Psoas muscle (tissue), 7 donors: ENCODE measurements at regions not wholly inside any gene's neighbourhood (a gene's known extent, or its start where the extent isn't known, plus 50 kb on each side); places are given as distances from the start of the nearest gene placed in this dataset.

Source experiments
- ATAC-seq, 4 donors: fragments of 200-7000 bp; cut with Tn5 transposase; one replicate each; pipeline ENCODE4 v1.9.1; 2020; ENCODE audit warnings: moderate library complexity in 3 of 4, mild to moderate bottlenecking in 2 of 4
- DNase-seq, 2 donors: peaks; one replicate each; pipeline ENCODE4 v3.0.0-alpha.2; 2020
- H3K27ac ChIP-seq: fragments of 200-600 bp; one replicate; pipeline ENCODE4 v1.8.0; 2022
- H3K27me3 ChIP-seq, 3 donors: fragments of 200-600 bp in 1 of 3; one replicate each; pipeline versions ENCODE4 v1.6.1 to v1.8.0; 2013 to 2022; ENCODE audit warnings: low read length in 2 of 3, mild to moderate bottlenecking in 2 of 3, moderate library complexity in 1 of 3; ENCODE audit not compliant: insufficient read depth in 3 of 3
- H3K36me3 ChIP-seq, 2 donors: fragments of 200-600 bp in 1 of 2; one replicate each; pipeline versions ENCODE4 v1.6.1 to v1.8.0; 2013 to 2022; ENCODE audit warnings: low read depth in 1 of 2, mild to moderate bottlenecking in 1 of 2, moderate library complexity in 1 of 2; ENCODE audit not compliant: insufficient read depth in 1 of 2
- H3K4me1 ChIP-seq: fragments of 200-600 bp; one replicate; pipeline ENCODE4 v1.8.0; 2022
- H3K4me3 ChIP-seq: fragments of 200-600 bp; one replicate; pipeline ENCODE4 v1.8.0; 2022; ENCODE audit warnings: mild to moderate bottlenecking
- H3K9me3 ChIP-seq: fragments of 200-600 bp; one replicate; pipeline ENCODE4 v1.8.0; 2022
- CTCF ChIP-seq: fragments of 200-600 bp; IDR thresholded peaks from one replicate; pipeline ENCODE4 v1.8.0; 2022; ENCODE audit warnings: antibody characterized with exemption
- WGBS, 3 donors: extraction: QIAGEN DNeasy Blood & Tissue Kit; methylation state at CpG; one replicate each; pipeline versions ENCODE4 v1.1.6 to v1.1.7; 2013; 5-methylcytosine and 5-hydroxymethylcytosine counted together
- intact Hi-C, 2 donors: fragments of 100-400 bp; cut with DNase I; formaldehyde crosslinking; loops; one replicate each; pipeline versions ENCODE4 v1.11.0 to v1.14.2; 2022
- donor health status: healthy with polysubstance abuse.
- donor health status: DM: no; HTN: no; CAD: no; lungs with moderate emphysema.
- donor health status: Bipolar disorder and iron deficiency.
- donor health status: healthy.
- donor health status: DM: yes; HTN: yes; CAD: no.
- donor health status: DM: no; HTN: no; CAD: no.
- donor health status: DM: yes; HTN: yes; CAD: no.

GRCh38 chr2:39517102-39517436 is 80.0 kb upstream of the MAP4K3 start:
- peak in 1 of 4 donors; percentile 25 for ATAC-seq
- intact Hi-C loops: loop anchor here (10.0 kb wide), 2 partner anchors 142 to 208 kb away; no protein-coding TSS in a partner anchor
- Histone ChIP-seq H3K4me3 (no peak overlapping the region), H3K4me1 (peaks cover 52% of the 10 kb centered on the region), H3K27me3 (no peaks in the 10 kb centered on the region), H3K27ac (peak overlapping the region; percentile 47), H3K36me3 (no peaks in the 10 kb centered on the region), H3K9me3 (no peaks in the 10 kb centered on the region)
- WGBS, 3 donors: 53 to 79% (median 56%) methylated on average over 2 of the region's 2 CpGs
- TF ChIP-seq CTCF: no peak
- no peak for DNase-seq

GRCh38 chr2:39517622-39518021 is 80.5 kb upstream of the MAP4K3 start:
- intact Hi-C loops: loop anchor here (10.0 kb wide), 2 partner anchors 143 to 207 kb away; no protein-coding TSS in a partner anchor
- Histone ChIP-seq H3K36me3 (no peaks in the 10 kb centered on the region), H3K27ac (peak overlapping the region; percentile 47), H3K9me3 (no peaks in the 10 kb centered on the region), H3K4me3 (no peak overlapping the region), H3K4me1 (peaks cover 52% of the 10 kb centered on the region), H3K27me3 (no peaks in the 10 kb centered on the region)
- ATAC-seq (no peak), DNase-seq (no peak)
- no peak for TF ChIP-seq CTCF
- 75 to 94% (median 92%) methylated on average over 2 of the region's 2 CpGs for WGBS, 3 donors

GRCh38 chr2:39519886-39520285 is 82.8 kb upstream of the MAP4K3 start:
- ATAC-seq (no peak), DNase-seq (no peak)
- H3K4me3 ChIP-seq: no peak overlapping the region
- H3K36me3 ChIP-seq: no peaks in the 10 kb centered on the region
- WGBS, 3 donors: 85 to 95% (median 90%) methylated on average over 1 of the region's 1 CpG
- no peak overlapping the region for H3K27ac ChIP-seq
- no peaks in the 10 kb centered on the region for H3K27me3 ChIP-seq
- no peak for TF ChIP-seq CTCF
- peaks cover 53% of the 10 kb centered on the region for H3K4me1 ChIP-seq
- no peaks in the 10 kb centered on the region for H3K9me3 ChIP-seq
- intact Hi-C loops: loop anchor here (10.0 kb wide), 2 partner anchors 145 to 205 kb away; no protein-coding TSS in a partner anchor

- Histone ChIP-seq H3K36me3 (no peaks in the 10 kb centered on the region), H3K4me3 (no peak overlapping the region), H3K27ac (no peak overlapping the region), H3K4me1 (peaks cover 62% of the 10 kb centered on the region), H3K27me3 (no peaks in the 10 kb centered on the region), H3K9me3 (no peaks in the 10 kb centered on the region)
- intact Hi-C loops: no loop called here
- no peak for DNase-seq
- ATAC-seq: no peak
- TF ChIP-seq CTCF: no peak
- 73 to 89% (median 75%) methylated on average over 4 of the region's 4 CpGs for WGBS, 3 donors
These were observed 84.9 kb upstream of the MAP4K3 start for GRCh38 chr2:39521876-39522517.

GRCh38 chr2:39522518-39522877 is 85.4 kb upstream of the MAP4K3 start:
- DNase-seq (no peak), ATAC-seq (no peak)
- no peak overlapping the region for H3K4me3 ChIP-seq
- H3K36me3 ChIP-seq: no peaks in the 10 kb centered on the region
- WGBS, 3 donors: 77 to 100% (median 97%) methylated on average over 2 of the region's 2 CpGs
- no peaks in the 10 kb centered on the region for H3K9me3 ChIP-seq
- H3K4me1 ChIP-seq: peaks cover 57% of the 10 kb centered on the region
- no peak for TF ChIP-seq CTCF
- intact Hi-C loops: no loop called here
- H3K27ac ChIP-seq: peak overlapping the region; percentile 87
- no peaks in the 10 kb centered on the region for H3K27me3 ChIP-seq
